IMR-90 (cell line): ENCODE measurements at regions not wholly inside any gene's neighbourhood (a gene's known extent, or its start where the extent isn't known, plus 50 kb on each side); places are given as distances from the start of the nearest gene placed in this dataset.

Source experiments
- CTCF ChIP-seq: conservative IDR thresholded peaks from 2 replicates; pipeline ENCODE4 v1.5.1; 2012; ENCODE audit warnings: mild to moderate bottlenecking, low read depth, low read length, improper control_type of control experiment
- MAZ ChIP-seq: IDR thresholded peaks from 2 replicates; pipeline ENCODE4 v1.6.1; 2012; ENCODE audit warnings: low read depth, mild to moderate bottlenecking, low read length, improper control_type of control experiment, moderate library complexity, borderline replicate concordance
- MXI1 ChIP-seq: IDR thresholded peaks from 2 replicates; pipeline ENCODE4 v1.6.1; 2012; ENCODE audit warnings: low read depth, mild to moderate bottlenecking, low read length, moderate library complexity, borderline replicate concordance
- POLR2A ChIP-seq: IDR thresholded peaks from 2 replicates; pipeline ENCODE4 v1.6.1; 2012; ENCODE audit warnings: mild to moderate bottlenecking, low read depth, low read length
- RAD21 ChIP-seq: IDR thresholded peaks from 2 replicates; pipeline ENCODE4 v1.6.1; 2012; ENCODE audit warnings: low read length, improper control_type of control experiment
- SMC3 ChIP-seq: fragments of 150-350 bp; IDR thresholded peaks from 2 replicates; pipeline ENCODE4 v1.6.1; 2016; ENCODE audit warnings: low read depth, mild to moderate bottlenecking, antibody characterized with exemption, low read length, moderate library complexity
- USF2 ChIP-seq: fragments of 150-350 bp; IDR thresholded peaks from 2 replicates; pipeline ENCODE4 v1.6.1; 2017; ENCODE audit warnings: mild to moderate bottlenecking, antibody characterized with exemption, low read length, low read depth

GRCh38 chr3:65265511-65265910 lies 577.7 kb upstream of the ADAMTS9 start:
- no peak for TF ChIP-seq POLR2A
- TF ChIP-seq CTCF: no peak
- TF ChIP-seq MXI1: no peak
- no peak for TF ChIP-seq RAD21
- no peak for TF ChIP-seq MAZ
- no peak for TF ChIP-seq SMC3
- no peak for TF ChIP-seq USF2
